ENCODE measurements at regions not wholly inside any gene's neighbourhood (a gene's known extent, or its start where the extent isn't known, plus 50 kb on each side); places are given as distances from the start of the nearest gene placed in this dataset.

DNA sequence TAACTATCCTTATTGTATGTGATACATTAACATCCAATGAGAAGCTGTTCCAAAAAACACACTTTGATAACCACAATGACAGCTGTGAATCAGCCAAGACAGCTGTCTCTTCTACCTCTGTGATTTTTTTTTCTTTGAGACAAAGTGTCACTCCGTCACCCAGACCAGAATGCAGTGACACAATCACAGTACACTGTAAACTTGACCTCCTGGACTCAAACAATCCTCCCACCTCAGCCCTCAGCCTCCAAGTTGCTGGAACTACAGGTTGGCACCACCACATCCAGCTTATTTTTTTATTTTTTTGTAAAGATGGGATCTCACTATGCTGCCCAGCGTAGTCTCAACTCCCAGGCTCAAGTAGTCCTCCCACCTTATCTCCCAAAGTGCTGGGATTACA lies 73.5 kb upstream of the TMCO5A start:
- no peaks in the 10 kb centered on the region for H3K36me3 ChIP-seq
- TF ChIP-seq POLR2A (IDR thresholded peaks at IDR 0.05): no peak
- TF ChIP-seq, protein P1, sequence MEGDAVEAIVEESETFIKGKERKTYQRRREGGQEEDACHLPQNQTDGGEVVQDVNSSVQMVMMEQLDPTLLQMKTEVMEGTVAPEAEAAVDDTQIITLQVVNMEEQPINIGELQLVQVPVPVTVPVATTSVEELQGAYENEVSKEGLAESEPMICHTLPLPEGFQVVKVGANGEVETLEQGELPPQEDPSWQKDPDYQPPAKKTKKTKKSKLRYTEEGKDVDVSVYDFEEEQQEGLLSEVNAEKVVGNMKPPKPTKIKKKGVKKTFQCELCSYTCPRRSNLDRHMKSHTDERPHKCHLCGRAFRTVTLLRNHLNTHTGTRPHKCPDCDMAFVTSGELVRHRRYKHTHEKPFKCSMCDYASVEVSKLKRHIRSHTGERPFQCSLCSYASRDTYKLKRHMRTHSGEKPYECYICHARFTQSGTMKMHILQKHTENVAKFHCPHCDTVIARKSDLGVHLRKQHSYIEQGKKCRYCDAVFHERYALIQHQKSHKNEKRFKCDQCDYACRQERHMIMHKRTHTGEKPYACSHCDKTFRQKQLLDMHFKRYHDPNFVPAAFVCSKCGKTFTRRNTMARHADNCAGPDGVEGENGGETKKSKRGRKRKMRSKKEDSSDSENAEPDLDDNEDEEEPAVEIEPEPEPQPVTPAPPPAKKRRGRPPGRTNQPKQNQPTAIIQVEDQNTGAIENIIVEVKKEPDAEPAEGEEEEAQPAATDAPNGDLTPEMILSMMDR (IDR thresholded peaks at IDR 0.05): no peak
- no peak for DNase-seq
- no peaks in the 10 kb centered on the region for H3K4me1 ChIP-seq
- H3K27me3 ChIP-seq: no peaks in the 10 kb centered on the region
- no peak overlapping the region for H3K4me3 ChIP-seq
- no peak overlapping the region for H3K27ac ChIP-seq
- no peaks in the 10 kb centered on the region for H3K9me3 ChIP-seq

DNA sequence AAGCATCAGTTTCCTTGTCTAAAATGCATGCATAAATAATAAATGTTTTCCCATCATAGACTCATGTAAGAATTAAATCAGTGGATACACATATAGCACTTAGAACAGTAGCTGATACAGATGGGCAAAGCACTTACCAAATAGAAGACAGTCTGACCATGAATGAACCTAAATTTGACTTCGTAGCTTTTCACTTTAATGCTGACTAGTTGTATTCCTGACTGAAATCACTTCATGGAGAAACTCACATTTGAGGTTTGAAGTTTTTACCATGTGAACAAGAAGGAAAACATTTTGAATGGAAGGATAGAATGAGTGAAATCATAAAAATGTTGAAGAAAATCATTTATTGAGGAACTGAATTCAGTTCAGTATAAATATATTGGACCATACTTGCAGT lies 68.8 kb upstream of the TMCO5A start:
- no peaks in the 10 kb centered on the region for H3K9me3 ChIP-seq
- H3K4me1 ChIP-seq: no peaks in the 10 kb centered on the region
- H3K36me3 ChIP-seq: no peaks in the 10 kb centered on the region
- H3K27me3 ChIP-seq: no peaks in the 10 kb centered on the region
- H3K27ac ChIP-seq: no peak overlapping the region
- no peak for DNase-seq
- no peak overlapping the region for H3K4me3 ChIP-seq
- TF ChIP-seq, protein P1 (IDR thresholded peaks at IDR 0.05): no peak
- no peak for TF ChIP-seq POLR2A (IDR thresholded peaks at IDR 0.05)

DNA sequence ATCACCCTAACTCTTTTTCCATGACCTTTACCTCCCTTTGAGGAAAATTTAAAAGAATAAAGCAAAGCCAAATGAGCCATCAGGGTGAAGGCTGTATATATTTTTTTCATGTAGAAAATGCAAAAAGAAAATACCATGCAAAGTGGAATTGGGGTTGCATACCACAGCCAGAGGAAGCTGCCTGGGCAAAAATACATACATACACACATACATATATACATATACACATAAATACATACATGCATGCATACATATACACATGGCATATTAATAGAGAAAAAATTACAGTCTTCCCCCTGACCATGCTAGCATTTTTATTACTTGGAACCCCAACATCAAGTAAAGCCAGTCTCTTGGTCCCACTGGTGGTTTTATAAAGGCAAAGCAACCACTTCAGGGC lies 63.7 kb upstream of the TMCO5A start:
- H3K27ac ChIP-seq: no peak overlapping the region
- H3K27me3 ChIP-seq: no peaks in the 10 kb centered on the region
- no peaks in the 10 kb centered on the region for H3K9me3 ChIP-seq
- no peak for DNase-seq
- no peak overlapping the region for H3K4me3 ChIP-seq
- no peaks in the 10 kb centered on the region for H3K36me3 ChIP-seq
- no peak for TF ChIP-seq POLR2A (IDR thresholded peaks at IDR 0.05)
- TF ChIP-seq, protein P1 (IDR thresholded peaks at IDR 0.05): no peak
- H3K4me1 ChIP-seq: no peaks in the 10 kb centered on the region

DNA sequence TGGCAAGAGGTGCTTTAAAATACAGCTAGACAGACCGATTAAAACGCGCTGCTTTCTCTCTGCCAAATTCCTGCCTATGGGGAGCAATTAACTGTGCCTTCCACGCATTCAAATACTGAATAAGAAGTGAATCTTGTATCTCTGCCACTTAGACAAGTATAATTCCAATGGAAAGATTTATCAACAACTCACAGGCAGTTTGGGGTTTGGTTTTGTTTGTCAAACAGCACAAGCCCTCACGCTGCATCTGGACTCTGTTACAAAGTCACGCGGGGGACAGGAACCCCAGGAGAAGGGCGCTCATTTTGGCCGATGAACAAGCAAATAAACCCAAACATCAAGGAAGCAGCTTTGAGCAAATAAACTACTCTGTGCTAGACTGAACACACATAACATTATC lies 61.8 kb upstream of the TMCO5A start:
- Histone ChIP-seq H3K9me3 (no peaks in the 10 kb centered on the region), H3K27me3 (no peaks in the 10 kb centered on the region), H3K4me1 (no peaks in the 10 kb centered on the region), H3K27ac (no peak overlapping the region), H3K36me3 (no peaks in the 10 kb centered on the region), H3K4me3 (peak overlapping the region in 1 of 4 donors; percentile 13)
- no peak for DNase-seq
- no peak for TF ChIP-seq POLR2A (IDR thresholded peaks at IDR 0.05)
- TF ChIP-seq, protein P1 (IDR thresholded peaks at IDR 0.05): no peak

DNA sequence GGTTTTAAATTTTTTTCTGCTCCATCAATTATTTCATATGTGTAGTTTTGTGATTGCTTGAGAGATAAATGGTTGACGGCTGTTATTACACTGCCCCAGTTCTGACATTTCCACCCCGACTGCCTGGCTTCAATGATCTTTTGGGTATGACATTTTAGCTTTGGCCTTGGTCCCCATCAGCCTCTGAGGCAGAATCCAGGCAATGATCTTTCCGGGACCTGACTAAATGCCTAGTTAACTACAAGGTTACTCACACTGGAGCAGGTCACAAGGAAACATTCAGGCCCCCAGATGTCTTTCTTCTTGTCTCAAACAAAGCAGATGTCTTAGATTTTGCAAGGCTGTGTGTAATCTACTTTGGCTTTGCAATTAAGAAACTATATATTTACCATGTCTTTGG lies 61.1 kb upstream of the TMCO5A start:
- H3K4me1 ChIP-seq: no peaks in the 10 kb centered on the region
- no peak for TF ChIP-seq POLR2A (IDR thresholded peaks at IDR 0.05)
- no peaks in the 10 kb centered on the region for H3K27me3 ChIP-seq
- no peak overlapping the region for H3K27ac ChIP-seq
- H3K4me3 ChIP-seq: no peak overlapping the region
- H3K36me3 ChIP-seq: no peaks in the 10 kb centered on the region
- DNase-seq: no peak
- no peaks in the 10 kb centered on the region for H3K9me3 ChIP-seq

DNA sequence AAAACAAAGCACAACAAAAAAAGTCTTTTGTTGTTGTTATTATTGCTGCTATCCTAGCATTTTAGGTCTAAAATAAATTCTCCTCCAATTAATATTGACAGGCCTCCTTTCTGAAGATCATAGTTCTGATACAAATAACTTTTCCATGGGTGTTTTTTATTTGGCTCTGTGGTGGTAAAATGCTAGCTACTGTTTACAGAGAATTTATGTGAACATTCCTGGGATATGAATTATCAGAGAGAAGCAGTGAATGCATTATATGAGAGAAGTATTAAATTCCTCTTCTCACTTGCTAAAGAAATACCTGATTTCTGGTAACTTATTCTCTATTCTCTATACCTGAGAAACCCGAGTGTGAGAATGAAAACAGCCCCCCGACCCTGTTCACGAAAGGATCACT lies 57.5 kb upstream of the TMCO5A start:
- H3K36me3 ChIP-seq: no peaks in the 10 kb centered on the region
- no peaks in the 10 kb centered on the region for H3K27me3 ChIP-seq
- no peak for DNase-seq
- TF ChIP-seq, protein P1 (IDR thresholded peaks at IDR 0.05): no peak
- TF ChIP-seq POLR2A (IDR thresholded peaks at IDR 0.05): no peak
- H3K4me3 ChIP-seq: no peak overlapping the region
- H3K4me1 ChIP-seq: no peaks in the 10 kb centered on the region
- H3K9me3 ChIP-seq: no peaks in the 10 kb centered on the region
- H3K27ac ChIP-seq: no peak overlapping the region
